ENCODE measurements at regions not wholly inside any gene's neighbourhood (a gene's known extent, or its start where the extent isn't known, plus 50 kb on each side); places are given as distances from the start of the nearest gene placed in this dataset.
"Not testable (repeated sequence)": the region's sequence is repeated elsewhere in the genome, so short reads cannot be mapped to it uniquely, and the experiment has no call there.

DNA sequence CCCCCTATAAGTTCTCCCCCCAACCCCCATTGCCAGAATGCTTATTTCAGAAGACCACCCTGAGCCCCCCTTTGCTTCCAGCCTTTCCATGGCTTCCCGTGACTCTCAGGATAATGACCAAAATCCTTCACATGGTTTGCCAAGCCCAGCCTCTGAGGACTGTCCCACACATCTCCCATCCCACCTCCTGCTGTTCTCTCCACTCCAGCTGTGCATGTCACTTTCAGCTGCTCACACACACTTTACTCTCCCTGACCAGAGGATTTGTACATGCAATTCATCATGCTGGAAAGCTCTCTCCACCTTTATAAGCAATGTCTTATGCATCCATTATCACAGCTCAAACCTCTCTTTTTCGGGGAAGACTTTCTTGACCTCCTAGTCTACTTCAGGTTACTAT is 164.2 kb downstream of the PRL start:
- no peak overlapping the region for H3K4me3 ChIP-seq (ENCODE audit: low read depth, low read length)

DNA sequence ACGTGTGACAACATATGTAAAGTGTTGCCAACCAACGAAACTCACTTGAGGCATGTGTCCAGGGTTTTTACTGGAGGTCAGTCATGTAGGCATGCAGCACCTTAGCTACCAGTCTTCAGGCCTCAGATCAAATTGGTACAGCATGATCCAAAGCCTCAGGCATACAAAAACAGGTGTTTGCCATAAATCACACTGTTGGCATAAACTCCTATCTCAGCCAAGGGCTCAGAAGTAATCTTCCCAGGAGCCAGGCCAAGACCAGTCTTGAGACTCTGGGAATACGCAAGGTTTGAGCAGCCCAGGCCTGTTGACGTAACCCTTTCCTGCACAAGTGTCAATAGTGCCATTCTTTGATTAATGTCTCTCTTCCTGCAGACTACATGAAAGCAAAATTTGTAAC is 163.5 kb downstream of the PRL start:
- no peak overlapping the region for H3K4me3 ChIP-seq (ENCODE audit: low read depth, low read length)

DNA sequence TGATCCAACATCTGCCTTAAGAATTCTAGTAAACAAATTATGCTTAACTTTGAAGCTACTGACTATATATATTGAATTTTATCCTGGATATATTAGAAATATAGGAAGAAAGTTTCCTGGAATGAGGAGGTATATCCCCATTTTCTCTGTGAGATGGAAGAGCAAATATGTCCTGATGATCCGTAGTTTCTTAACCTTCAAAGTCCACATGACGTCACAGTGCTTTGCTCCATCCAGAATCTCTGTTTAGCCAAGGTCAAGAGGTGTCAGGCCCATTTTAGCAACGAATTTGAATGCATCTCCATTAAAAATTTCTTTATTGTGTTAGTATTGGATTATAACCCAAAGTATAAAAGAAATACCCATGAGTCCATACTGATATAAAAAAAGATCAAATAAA is 162.5 kb downstream of the PRL start:
- no peak overlapping the region for H3K4me3 ChIP-seq (ENCODE audit: low read depth, low read length)

DNA sequence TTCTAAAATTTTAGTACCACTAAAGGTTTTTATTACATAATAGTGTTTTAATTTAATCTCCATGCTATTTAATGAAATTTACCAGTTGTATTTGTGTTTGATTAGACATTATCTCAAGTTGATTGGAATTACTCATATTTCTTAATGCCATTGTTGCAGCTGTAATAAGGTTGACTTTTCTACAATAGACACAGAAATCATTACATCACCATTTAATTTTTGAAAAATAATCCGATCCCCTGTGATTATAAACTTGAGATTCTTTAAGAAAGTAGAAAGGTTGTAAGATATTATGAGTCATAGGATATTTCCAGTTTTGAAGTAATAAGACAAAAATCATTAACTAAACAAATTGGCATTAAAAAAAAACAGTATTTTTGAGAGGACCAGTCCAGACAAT is 161.4 kb downstream of the PRL start:
- no peak overlapping the region for H3K4me3 ChIP-seq (ENCODE audit: low read depth, low read length)

DNA sequence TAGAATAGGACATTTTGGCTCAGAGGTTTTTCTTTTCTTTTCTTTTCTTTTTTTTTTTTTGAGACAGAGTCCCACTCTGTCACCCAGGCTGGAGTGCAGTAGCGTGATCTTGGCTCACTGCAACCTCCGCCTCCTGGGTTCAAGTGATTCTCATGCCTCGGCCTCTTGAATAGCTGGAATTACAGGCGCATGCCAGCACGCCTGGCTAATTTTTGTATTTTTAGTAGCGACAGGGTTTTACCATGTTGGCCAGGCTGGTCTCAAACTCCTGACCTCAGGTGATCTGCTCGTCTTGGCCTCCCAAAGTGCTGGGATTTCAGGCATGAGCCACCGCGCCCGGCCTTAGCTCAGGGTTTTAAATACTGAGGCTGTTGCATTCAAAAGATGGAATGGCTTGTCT is 156.1 kb downstream of the PRL start:
- H3K4me3 ChIP-seq (ENCODE audit: low read depth, low read length) = not testable (repeated sequence)

DNA sequence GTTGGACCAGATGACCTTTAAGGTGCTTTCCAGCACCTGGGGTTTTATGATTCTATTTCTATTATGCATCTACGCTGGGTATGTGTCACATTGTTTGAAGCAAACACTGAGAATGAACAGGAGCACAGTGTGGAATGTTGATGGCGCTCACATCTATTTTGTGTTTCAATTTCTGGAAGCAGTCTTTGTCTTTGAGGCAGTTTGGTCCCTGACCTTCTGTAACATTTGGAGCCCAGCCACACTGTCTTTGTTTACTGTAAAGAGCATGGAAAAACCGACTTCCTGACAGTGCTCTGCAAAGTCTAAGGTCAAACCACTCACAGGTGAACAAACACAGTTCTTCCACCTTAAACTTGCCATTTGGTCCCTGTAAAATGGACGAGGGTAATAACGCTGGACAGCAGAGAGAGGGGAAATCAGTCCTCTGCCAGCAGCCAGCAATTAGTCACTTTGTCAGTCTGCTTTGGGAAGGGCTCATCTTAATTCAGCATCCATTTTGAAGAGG is 155.5 kb downstream of the PRL start:
- H3K4me3 ChIP-seq (ENCODE audit: low read depth, low read length) = no peak overlapping the region

DNA sequence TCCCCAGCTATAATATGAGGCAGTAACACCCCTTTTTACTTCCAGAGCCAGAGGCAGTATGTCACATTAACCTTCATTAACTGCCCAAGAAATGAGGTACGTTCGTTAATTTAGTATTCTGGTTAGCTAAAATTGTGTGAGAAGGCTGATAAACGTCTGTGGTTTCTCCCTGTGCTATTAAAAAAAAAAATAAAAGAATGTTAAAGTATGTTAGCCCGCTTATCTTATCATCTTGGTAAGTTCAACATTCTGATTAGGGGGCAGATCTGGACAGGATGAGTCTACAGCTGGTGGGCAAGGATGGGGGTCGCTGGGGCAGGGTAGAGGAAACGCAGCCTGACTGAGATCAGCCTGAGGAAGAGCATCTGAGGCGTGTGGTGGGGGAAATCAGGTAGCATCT is 154.0 kb downstream of the PRL start:
- H3K4me3 ChIP-seq (ENCODE audit: low read depth, low read length) = no peak overlapping the region

DNA sequence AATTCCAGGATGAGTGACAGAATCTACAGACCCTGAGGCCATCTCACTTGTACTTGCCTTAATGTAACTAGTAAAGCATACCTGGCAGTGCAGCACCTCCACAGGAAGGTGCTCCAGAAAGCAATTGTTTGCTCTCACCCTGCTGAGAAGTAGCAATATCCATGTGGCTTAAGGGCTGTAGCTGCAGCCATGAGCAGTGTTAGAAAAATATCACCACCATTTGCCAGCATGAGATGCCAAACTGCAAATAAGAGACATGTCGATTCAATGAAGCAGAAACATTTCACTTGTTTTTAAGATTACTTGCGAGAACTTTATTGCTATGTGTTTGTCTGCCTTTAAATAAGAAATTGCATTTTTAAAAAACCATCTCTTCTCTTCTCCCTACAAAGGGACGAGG is 151.5 kb downstream of the PRL start:
- no peak overlapping the region for H3K4me3 ChIP-seq (ENCODE audit: low read depth, low read length)

DNA sequence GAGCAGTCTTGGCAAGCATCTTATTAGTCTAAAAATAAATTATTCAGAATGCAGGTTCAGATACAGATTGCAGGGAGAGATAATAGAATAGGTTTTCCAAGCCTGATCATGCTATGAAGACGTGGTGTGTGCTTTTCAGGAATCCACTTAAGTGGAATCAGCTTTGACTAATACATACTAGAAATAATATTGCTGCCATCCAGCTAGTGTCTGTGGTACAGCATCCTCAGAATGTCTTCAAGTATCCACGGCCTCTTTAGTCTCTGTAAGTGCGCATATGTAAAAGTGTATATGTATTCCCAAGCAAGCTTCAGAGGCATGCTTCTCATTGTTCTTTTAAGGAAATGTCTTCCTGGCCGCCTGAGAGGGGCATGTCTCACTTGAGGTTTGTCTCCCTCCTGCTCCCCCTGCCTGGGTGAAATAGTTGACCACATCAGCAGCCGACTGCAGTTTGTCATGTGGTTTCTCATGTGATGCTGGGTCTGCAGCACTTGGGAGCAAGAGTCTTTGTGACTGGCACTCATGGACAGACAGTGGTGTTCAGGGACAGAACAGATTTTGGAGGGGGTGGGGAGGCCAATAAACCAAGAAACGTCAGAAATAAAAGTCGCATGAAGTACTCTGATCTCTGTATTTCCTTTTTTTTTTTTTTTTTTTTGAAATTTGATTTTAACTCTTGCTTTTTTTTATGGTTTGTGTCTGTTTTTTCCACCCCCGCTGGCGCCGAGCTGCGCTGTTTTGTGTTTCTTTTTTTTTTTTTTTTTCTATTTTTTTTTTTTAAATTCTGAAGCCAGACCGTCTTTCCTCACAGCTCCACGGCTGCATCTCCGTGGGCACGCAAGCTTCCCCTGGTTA is 150.8 kb downstream of the PRL start:
- H3K4me3 ChIP-seq (ENCODE audit: low read depth, low read length) = no peak overlapping the region

DNA sequence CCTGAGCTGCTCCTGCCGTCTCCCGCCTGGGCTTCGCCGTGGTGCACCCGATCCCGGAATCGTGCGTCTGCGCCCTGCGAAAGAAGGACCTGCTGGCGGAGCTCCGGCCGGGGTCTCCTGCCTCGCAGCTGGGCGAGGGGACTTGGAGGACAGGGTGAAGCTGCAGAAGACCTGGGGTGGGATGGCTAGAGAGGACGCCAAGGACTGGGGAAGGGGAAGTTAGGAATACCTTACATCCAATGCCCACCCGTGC is 150.2 kb downstream of the PRL start:
- H3K4me3 ChIP-seq (ENCODE audit: low read depth, low read length) = no peak overlapping the region

DNA sequence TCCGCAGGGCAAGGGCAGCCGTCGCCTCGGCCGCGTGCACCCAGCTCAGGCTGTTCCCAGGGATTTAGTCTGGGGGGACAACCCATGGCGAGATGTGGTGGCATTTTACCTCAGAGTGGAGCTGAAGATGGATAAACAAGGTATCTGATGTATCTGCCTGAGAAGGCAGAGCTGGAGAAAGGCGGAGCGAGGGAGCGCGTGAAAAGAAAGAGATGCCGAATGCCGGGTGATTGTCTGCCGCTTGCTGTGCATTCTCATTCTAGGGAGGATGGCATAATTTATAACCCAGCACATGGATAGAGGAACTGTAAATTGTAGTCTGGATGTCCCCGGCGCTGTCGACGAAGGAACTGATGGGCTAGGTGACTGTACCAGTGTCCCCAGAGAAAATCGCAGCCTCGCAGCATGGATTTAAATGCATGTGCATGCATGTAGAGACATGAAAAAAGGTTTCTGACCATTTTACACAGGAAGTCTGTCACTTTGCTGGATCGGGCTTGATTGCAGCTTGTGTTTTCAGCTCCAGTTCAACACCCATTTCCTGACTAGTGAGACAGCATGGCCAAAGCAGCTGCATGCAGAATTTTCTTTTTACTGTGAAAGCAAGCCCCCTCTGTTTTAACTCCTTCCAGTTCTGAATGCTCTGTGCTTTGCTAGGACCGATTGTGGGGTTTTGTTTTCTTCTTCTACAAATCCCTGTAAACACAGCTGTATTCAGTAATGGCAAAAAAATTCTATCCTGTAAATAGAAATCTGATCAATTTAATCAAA is 149.7 kb downstream of the PRL start:
- H3K4me3 ChIP-seq (ENCODE audit: low read depth, low read length) = no peak overlapping the region

DNA sequence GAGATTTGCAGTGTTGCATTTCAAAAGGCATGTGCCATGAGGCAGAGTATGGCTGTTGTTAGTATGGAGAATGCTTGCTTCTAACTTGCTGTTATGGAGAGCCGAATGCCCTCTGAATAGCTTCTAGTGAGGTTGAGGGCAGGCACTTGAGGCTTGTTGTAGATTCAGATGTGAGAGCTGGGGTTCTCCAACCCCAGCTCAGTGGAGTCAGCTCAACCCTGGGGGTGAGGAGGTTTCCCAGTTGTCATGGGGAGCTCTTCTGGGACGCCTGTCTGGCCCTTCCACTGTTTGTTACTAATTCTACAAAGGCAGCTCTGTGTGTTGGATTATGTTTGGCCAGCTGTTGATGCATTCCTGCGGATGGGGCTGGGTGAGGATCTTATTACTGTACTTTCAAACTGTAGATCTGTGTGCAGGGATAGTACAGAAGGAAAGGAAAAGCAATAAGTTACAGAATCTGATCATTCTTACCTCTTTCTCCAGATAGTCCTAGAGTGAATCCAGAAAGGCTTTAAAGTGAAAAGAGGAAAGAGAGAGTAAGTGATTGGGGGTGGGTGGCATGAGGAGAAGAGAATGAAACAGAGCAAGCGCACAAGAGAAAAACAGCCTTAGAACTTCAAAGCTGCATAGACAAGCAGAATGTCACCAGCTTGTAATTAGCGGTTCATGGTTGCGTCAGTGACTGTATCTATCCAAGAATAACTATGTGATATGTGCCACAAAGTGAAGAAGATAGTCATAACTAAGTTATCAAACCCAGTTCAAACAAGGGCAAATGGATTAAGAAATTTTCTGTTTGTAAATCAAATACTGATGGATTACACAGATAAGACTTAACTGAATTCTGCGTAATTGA is 148.7 kb downstream of the PRL start:
- H3K4me3 ChIP-seq (ENCODE audit: low read depth, low read length) = no peak overlapping the region

DNA sequence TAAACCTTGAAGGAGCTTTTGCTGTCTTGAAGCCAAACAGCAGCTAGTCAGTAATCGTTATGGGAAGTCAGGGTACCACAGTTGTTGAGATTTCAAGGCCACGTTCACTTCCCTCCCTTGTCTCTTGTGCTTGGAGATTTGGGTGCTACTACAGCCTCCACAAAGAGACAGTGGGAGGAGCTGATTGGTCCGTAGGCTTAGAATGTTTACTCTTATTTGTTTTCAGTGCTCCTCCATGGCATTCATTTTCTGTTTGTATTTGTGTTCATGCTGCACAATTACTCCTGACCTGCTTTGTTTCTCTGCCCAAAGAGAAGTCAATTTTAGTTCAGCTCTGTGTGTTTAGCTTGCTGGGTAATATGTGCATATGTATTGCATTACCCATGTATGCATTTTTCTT is 147.7 kb downstream of the PRL start:
- H3K4me3 ChIP-seq (ENCODE audit: low read depth, low read length) = no peak overlapping the region

DNA sequence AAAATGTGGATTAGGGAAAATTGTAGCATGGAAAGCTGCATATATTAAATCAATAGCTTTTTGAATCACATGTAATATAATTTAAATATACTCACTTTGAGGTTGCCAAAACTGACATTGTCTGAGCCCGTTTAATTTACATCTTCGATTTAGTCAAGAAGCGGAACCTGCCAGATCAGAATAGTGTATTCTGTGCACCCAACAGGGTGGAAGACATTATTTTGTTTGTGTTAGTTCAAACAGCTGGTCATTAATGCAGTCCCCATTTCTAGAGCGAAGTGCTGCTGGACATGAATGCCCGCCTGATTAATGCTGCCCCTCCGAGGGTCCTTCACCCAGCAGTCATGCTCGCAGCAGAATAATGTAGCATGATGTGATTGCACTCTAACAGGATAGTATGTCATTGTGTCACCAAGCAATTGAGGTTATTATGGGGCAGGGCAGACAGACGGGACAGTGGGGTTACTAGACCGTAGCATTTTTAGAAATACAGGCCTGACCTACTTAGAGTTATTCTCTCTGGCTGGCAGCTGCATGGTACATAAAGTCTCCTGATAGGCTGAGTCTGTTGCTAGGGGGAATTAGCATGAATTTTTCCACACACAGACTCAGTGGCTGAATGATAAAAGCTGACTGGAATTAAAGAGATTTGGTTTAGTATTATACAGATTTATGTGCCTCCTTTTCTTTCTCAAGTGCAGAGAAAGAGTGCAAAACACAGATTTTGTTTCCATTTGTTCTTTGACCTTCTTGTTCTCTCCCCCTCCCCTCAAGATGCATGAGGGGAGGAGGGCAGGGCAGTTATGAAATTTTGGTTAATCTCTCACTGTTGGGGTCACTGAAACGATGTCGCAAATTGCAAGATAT is 147.1 kb downstream of the PRL start:
- no peak overlapping the region for H3K4me3 ChIP-seq (ENCODE audit: low read depth, low read length)

DNA sequence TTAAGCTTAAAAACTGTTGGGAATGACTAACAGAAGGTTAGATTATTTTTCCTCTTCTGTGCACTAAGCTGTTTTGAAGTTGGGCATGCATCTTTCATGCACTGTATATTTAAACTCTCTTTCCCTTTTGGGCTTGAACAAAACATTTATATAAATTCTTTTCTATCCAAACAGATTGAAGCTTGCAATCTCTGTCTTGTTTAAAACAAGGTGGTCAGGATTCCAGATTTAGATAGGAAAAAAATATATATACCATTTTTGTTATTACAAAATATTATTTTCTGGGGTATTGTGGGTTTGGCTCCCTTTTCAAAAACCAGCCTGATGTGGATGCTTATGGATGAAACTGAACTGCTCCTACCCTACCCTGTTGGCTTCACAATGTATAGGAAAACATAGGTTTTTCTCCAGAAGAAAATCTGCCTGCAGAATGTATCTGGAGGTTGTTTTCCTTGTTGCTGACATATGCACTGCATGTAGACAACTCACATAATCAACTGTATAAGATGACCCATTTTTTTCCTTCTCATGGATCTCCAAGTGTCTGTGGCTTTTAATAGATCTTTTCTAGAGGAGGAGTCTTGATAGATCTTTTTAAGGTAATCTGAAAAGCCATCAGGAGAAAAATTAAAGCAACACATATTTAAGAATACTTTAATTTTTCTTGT is 146.3 kb downstream of the PRL start:
- H3K4me3 ChIP-seq (ENCODE audit: low read depth, low read length) = no peak overlapping the region

DNA sequence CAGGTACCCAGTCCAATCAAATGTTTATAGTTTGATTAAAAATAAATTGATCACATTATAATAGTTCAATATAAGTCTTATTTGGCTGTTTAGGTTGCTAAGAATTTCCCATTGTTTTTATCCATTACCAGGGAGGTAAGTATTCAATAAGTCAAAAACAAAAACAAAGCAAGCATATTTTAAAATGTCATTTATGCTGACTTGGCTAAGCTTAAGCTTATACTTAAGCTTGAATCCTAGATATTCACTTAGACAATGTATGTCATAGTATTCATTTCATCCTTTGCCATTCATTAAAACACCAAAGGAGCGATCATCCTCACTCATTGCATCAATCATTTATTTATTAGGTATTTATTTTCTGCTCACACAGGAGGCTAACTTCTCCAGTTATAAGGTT is 144.9 kb downstream of the PRL start:
- no peak overlapping the region for H3K4me3 ChIP-seq (ENCODE audit: low read depth, low read length)

DNA sequence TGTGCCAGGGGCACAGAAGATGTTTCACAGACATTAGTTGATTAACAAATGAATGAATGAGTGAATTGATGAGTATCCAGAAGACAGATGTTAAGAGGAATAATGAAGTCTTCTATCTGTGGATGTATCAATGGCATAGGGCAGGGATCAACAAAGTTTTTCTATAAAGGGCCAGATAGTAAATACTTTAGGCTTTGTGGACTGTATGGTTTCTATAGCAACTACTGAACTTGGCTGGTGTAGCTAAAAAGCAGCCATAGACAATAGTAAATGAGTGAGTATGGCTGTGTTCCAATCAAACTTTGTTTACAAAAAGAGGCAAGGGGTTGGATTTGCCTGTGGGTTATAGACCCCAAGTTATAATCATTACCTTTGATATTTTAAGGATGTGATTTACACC is 144.0 kb downstream of the PRL start:
- H3K4me3 ChIP-seq (ENCODE audit: low read depth, low read length) = no peak overlapping the region

DNA sequence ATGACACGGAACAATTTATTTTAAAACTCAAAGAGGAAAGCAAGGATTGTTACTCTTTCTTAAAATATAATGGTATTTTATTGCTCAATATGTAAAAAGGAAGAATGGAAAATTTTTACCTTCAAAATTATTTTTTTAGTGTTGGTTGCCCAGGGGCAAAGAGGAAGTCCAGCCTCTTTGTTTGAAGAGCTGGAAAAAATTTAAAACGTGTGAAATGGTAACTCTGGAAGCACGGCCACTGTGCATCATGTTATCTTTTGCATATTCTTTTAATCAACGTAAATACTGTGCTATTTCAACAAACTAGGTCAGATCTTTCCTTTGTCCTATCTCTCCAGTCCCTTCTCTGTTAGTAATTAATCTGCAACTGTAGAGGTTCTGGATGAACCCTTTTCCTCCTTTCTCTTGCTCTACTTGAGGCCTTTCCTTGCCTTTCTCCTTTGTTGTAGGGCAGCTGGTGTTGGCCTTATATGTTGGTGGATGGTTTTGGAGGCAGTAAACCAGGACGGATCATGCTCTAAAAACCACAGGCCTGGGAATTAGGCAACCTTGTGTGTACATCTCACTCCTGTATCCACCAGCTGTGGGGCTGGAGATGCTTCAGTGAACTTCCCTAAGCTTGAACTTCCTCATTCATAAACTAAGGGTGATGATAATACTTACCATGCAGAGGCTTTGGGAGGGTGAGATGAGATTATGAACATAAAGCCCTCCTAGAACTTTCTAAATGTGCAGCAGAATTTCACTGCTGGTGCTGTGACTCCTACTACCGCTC is 143.3 kb downstream of the PRL start:
- H3K4me3 ChIP-seq (ENCODE audit: low read depth, low read length) = no peak overlapping the region

DNA sequence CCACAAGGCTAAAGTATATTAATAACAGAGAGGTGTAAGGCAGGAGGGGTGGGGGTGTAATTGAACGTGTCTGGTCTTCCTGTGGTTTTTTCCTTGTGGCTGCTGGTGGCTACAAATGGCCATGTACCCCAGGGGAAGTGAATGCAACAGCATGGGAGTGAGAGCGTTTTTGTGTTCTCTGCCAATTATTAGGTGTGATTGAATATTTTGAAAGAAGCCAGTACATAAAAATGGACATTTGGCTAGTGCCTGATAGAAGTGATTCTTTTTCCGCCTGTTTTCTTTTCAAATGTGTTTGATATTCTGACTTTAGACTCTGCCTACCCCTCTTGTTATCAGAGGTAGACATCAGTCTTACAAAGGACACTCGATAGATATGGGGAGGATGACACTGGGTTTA is 141.3 kb downstream of the PRL start:
- no peak overlapping the region for H3K4me3 ChIP-seq (ENCODE audit: low read depth, low read length)
